OCI-LY7 (cell line): ENCODE measurements at regions not wholly inside any gene's neighbourhood (a gene's known extent, or its start where the extent isn't known, plus 50 kb on each side); places are given as distances from the start of the nearest gene placed in this dataset.

Source experiments
- BruUV-seq: library from RNA; stranded (reverse); fragments of 400-500 nt; replicated peaks from 2 replicates; lab custom pipeline; 2021; lab: Mats Ljungman, UMichigan
- CTCF ChIA-PET: fragments of 300-600 bp; sonication (Branson Sonifier 250); formaldehyde crosslinking; loops from one replicate; lab custom pipeline; 2022; ENCODE audit warnings: antibody characterized with exemption; ENCODE audit not compliant: unreplicated experiment; lab: Charles Lee
- POLR2A ChIA-PET: fragments of 300-600 bp; sonication (Branson Sonifier 250); formaldehyde crosslinking; loops from one replicate; lab custom pipeline; 2022; ENCODE audit warnings: antibody characterized with exemption; lab: Charles Lee
- DNase-seq: peaks from one replicate; pipeline ENCODE4 v3.0.0-alpha.2; 2015; ENCODE audit warnings: low spot score
- H2AFZ ChIP-seq: fragments of 200-600 bp; sonication (generic), shearing (Covaris generic); 2 replicates; pipeline ENCODE4 v1.6.1; 2014; ENCODE audit warnings: mild to moderate bottlenecking, antibody characterized with exemption, low read length, moderate library complexity
- H3K27ac ChIP-seq: fragments of 200-600 bp; sonication (generic); 2 replicates; pipeline ENCODE4 v1.5.1; 2014; ENCODE audit warnings: mixed run types, low read depth, mild to moderate bottlenecking, moderate library complexity, low read length, inconsistent platforms; ENCODE audit not compliant: poor library complexity, severe bottlenecking
- H3K36me3 ChIP-seq: fragments of 200-600 bp; sonication (generic); 2 replicates; pipeline ENCODE4 v1.6.1; 2014; ENCODE audit warnings: mild to moderate bottlenecking, antibody characterized with exemption, low read length, moderate library complexity, mixed read lengths; ENCODE audit not compliant: insufficient read depth
- H3K4me1 ChIP-seq: fragments of 200-600 bp; sonication (generic); 2 replicates; pipeline ENCODE4 v1.5.1; 2014; ENCODE audit warnings: mild to moderate bottlenecking, low read length; ENCODE audit not compliant: insufficient read depth, poor library complexity, severe bottlenecking
- H3K4me2 ChIP-seq: fragments of 200-600 bp; sonication (generic); 2 replicates; pipeline ENCODE4 v1.6.1; 2014; ENCODE audit warnings: mild to moderate bottlenecking, low read length
- H3K4me3 ChIP-seq: fragments of 200-600 bp; sonication (generic); 2 replicates; pipeline ENCODE4 v1.5.1; 2014; ENCODE audit warnings: mild to moderate bottlenecking, low read depth, low read length; ENCODE audit not compliant: poor library complexity, severe bottlenecking
- H3K79me2 ChIP-seq: fragments of 200-600 bp; sonication (generic); 2 replicates; pipeline ENCODE4 v1.6.1; 2016; ENCODE audit warnings: low read depth, mild to moderate bottlenecking, low read length, moderate library complexity, mixed read lengths; ENCODE audit not compliant: insufficient read depth
- H3K9me2 ChIP-seq: fragments of 200-600 bp; sonication (generic); 2 replicates; pipeline ENCODE4 v1.6.1; 2016; ENCODE audit warnings: mild to moderate bottlenecking, low read length, mixed read lengths; ENCODE audit not compliant: insufficient read depth
- H3K9me3 ChIP-seq: fragments of 200-600 bp; sonication (generic); 2 replicates; pipeline ENCODE4 v1.6.1; 2014; ENCODE audit warnings: mild to moderate bottlenecking, mixed run types, low read length, mixed read lengths
- H4K20me1 ChIP-seq: fragments of 200-600 bp; sonication (generic); 2 replicates; pipeline ENCODE4 v1.6.1; 2014; ENCODE audit warnings: mild to moderate bottlenecking, antibody characterized with exemption, low read length, moderate library complexity, mixed read lengths; ENCODE audit not compliant: insufficient read depth
- EZH2phosphoT487 ChIP-seq: fragments of 200-600 bp; sonication (generic); IDR thresholded peaks from 2 replicates; pipeline ENCODE4 v1.6.1; 2018; ENCODE audit warnings: low read depth, borderline replicate concordance, mild to moderate bottlenecking, mixed run types, antibody characterized with exemption, low read length, moderate library complexity, mixed read lengths
- intact Hi-C: fragments of 100-400 bp; cut with micrococcal nuclease; formaldehyde crosslinking; loops from one replicate; pipeline ENCODE4 v1.10.0; 2022; ENCODE audit not compliant: unreplicated experiment
- TF ChIP-seq, protein P1 (sequence below): fragments of 200-600 bp; sonication (generic); conservative IDR thresholded peaks from 2 replicates; pipeline ENCODE4 v1.5.1; 2014; ENCODE audit warnings: mild to moderate bottlenecking, antibody characterized with exemption, low read length, moderate library complexity, mixed read lengths

GRCh38 chr22:48660790-48661740, 1166.6 kb downstream of the BRD1 start:
- no peaks in the 10 kb centered on the region for H3K9me2 ChIP-seq
- CTCF ChIA-PET, result no interaction called here
- H3K4me1 ChIP-seq, result no peaks in the 10 kb centered on the region
- no peak for TF ChIP-seq EZH2phosphoT487
- TF ChIP-seq, protein P1, sequence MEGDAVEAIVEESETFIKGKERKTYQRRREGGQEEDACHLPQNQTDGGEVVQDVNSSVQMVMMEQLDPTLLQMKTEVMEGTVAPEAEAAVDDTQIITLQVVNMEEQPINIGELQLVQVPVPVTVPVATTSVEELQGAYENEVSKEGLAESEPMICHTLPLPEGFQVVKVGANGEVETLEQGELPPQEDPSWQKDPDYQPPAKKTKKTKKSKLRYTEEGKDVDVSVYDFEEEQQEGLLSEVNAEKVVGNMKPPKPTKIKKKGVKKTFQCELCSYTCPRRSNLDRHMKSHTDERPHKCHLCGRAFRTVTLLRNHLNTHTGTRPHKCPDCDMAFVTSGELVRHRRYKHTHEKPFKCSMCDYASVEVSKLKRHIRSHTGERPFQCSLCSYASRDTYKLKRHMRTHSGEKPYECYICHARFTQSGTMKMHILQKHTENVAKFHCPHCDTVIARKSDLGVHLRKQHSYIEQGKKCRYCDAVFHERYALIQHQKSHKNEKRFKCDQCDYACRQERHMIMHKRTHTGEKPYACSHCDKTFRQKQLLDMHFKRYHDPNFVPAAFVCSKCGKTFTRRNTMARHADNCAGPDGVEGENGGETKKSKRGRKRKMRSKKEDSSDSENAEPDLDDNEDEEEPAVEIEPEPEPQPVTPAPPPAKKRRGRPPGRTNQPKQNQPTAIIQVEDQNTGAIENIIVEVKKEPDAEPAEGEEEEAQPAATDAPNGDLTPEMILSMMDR, result no peak
- H4K20me1 ChIP-seq, result no peaks in the 10 kb centered on the region
- no peaks in the 10 kb centered on the region for H3K36me3 ChIP-seq
- H3K27ac ChIP-seq, result no peak overlapping the region
- H3K79me2 ChIP-seq, result no peaks in the 10 kb centered on the region
- no TSS peak for BruUV-seq
- no peak overlapping the region for H2AFZ ChIP-seq
- intact Hi-C loops, result no loop called here
- peaks cover 13% of the 10 kb centered on the region; the same call in 1 of the 2 replicates for H3K9me3 ChIP-seq
- POLR2A ChIA-PET, result no interaction called here
- no peak overlapping the region for H3K4me3 ChIP-seq
- H3K4me2 ChIP-seq, result no peak overlapping the region
- no peak for DNase-seq

DNA sequence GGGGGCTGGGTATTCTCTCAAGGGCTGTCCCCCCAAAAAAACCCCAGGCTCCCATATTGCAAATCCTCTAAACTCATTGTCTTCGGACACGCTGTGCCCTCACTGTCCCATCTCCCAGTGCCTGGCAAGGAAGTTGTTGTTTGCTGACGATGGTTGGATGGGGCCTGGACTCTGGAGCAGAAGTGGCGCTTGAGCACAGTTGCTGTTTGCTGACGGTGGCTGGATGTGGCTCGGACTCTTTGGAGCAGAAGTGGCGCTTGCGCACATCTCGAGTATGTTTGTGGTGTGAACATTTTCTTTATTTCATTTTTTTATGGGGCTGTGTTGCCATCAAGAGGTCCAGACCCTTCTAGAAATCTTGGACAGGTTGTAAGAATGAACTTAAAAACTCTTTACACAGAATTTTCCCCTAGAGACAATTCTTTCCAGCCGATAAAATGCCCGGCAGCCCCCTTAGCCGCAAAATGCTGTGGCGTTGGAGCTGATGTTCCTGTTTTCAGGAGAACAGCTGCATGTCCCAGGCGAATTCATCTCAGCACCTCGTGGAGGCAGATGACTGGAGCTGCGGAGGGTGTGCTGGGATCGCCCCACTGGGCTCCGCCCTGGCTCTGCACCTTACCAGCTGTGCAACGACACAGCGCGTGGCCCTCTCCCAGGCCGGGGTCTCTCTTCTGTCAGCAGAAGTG, 1167.4 kb downstream of the BRD1 start:
- TF ChIP-seq, protein P1, result no peak
- TF ChIP-seq EZH2phosphoT487, result no peak
- intact Hi-C loops, result no loop called here
- Histone ChIP-seq H3K36me3 (no peaks in the 10 kb centered on the region), H3K4me3 (no peak overlapping the region), H3K79me2 (no peaks in the 10 kb centered on the region), H3K9me3 (peaks cover 13% of the 10 kb centered on the region; the same call in 1 of the 2 replicates), H3K27ac (no peak overlapping the region), H3K4me2 (no peak overlapping the region), H3K4me1 (no peaks in the 10 kb centered on the region), H4K20me1 (no peaks in the 10 kb centered on the region), H3K9me2 (no peaks in the 10 kb centered on the region), H2AFZ (no peak overlapping the region)
- no TSS peak for BruUV-seq
- ChIA-PET POLR2A (no interaction called here), CTCF (no interaction called here)
- DNase-seq, result no peak
